NCI-H146 treated with DMSO at 0.1 percent for 48 hours (cell line): ENCODE measurements at regions not wholly inside any gene's neighbourhood (a gene's known extent, or its start where the extent isn't known, plus 50 kb on each side); places are given as distances from the start of the nearest gene placed in this dataset.

Experiments used
- DNase-seq: peaks from one replicate; lab custom pipeline; 2025; ENCODE audit not compliant: unreplicated experiment; lab: John Stamatoyannopoulos, UW

DNA sequence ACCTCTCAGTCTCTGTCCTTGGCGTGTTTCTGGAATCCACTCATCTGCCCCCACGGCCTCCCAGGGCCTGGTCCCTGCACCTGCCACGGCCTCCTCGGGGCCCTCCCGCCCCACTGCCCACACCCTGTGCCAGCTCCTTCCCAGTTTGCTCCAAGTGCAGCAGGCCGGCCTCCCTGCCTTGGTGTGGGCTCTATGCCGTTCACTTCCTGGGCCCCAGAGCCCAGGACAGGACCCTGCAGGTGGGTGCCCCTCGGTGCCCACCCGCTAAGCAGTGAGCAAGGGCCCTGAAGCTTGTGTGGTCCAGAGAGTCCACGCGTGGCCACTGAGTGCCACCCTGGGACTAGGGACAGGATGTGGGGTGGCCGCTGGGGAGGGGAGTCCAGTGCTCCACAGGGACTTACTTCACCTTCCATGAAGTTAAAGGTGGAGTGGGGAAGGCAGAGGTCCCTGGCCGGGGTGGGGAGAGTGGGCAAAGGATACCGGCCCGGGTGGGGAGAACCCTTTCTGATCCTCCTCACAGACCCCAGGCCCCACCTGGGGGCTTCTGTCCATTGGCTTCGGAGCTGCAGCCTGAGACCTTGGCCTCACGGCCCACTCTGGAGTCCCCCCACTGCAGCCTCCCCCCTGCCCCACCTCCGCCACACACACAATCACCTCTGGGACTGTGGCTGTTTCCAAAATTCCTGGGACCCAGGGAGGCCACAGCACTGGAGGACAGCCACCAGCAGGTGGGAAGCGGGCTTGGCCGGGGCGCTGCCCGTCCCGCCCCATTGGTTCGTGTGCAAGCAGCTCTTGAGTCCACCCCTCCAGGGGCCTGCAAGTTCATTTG lies 60.0 kb upstream of the NKX1-1 start:
- no peak for DNase-seq

DNA sequence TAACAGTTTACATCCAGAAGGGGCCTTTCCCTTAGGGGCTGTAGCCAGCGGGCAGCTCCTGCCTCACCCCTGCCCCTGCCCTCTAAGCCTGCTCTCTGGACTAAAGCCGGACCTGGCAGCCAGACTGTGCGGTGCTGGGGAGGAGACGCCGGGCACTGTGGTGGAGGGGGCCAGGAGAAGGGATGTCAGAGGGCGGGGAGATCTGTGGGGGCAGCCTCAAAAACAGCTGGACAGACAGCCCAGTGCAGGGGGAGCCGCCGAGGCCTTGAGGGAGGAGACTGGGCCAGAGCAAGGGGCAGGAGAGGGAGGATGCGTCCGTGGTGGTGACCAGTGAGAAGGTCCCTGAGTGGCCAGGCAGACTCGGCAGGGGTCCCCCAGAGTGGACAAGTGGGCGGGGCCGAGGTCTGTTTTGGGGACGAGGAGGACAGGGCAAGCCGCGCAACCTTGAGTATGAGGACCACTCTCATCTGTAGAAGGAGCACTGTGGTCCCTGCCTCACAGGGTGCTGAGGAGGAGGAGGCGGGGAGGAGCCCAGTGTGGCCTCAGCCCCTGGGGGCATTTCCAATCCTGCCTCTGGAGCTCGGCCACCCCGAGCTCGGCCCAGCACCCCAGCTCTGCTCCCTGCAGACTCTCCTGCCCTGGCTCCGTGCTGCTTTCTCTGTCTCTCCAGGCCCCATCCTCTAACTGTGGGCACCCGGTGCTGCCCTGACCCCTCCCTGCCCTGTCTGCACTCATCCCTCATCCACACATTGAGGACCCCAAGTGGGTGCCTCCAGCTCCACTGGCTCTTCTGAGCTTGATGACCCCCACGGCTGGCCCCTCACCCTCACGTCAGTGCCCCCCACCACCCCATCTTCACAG lies 59.2 kb upstream of the NKX1-1 start:
- no peak for DNase-seq

- DNase-seq: no peak
Measured at GRCh38 chr4:1464581-1465171, 58.4 kb upstream of the NKX1-1 start.

GRCh38 chr4:1463927-1464540 lies 57.8 kb upstream of the NKX1-1 start:
- DNase-seq: no peak

GRCh38 chr4:1463088-1463926 lies 57.1 kb upstream of the NKX1-1 start:
- DNase-seq: no peak

DNA sequence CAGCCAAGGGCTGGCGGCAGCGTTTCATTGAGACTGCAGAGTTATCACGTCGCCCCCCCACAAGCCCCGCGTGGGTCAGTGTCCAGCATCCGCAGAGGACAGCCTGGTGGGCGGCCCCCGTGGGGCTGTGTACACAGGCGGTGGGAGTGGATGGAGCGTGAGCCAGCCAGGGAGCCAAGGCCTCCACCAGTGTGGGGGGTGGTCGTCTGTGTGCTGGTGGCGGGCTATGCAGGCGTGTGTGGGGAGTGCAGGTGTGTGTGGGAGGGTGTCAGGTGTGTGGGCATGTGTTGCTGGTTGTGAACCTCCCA lies 56.5 kb upstream of the NKX1-1 start:
- no peak for DNase-seq

- no peak for DNase-seq
Measured at GRCh38 chr4:1462009-1462767, 55.9 kb upstream of the NKX1-1 start.

GRCh38 chr4:1460967-1461868 lies 55.0 kb upstream of the NKX1-1 start:
- no peak for DNase-seq

- no peak for DNase-seq
Measured at GRCh38 chr4:1459722-1460511, 53.7 kb upstream of the NKX1-1 start.

- DNase-seq: no peak
Measured at GRCh38 chr4:1459081-1459721, 53.0 kb upstream of the NKX1-1 start.

- DNase-seq: no peak
Measured at GRCh38 chr4:1458581-1458980, 52.3 kb upstream of the NKX1-1 start.
